H1 (cell line): ENCODE measurements at regions not wholly inside any gene's neighbourhood (a gene's known extent, or its start where the extent isn't known, plus 50 kb on each side); places are given as distances from the start of the nearest gene placed in this dataset.

Source experiments
- CTCF ChIA-PET: fragments of 300-600 bp; sonication (Branson Sonifier 250); formaldehyde crosslinking; loops from one replicate; lab custom pipeline; 2021; ENCODE audit not compliant: partially characterized antibody; lab: Charles Lee
- POLR2A ChIA-PET: fragments of 300-600 bp; sonication (Branson Sonifier 250); formaldehyde crosslinking; loops from one replicate; lab custom pipeline; 2021; ENCODE audit warnings: inconsistent platforms; ENCODE audit not compliant: partially characterized antibody; lab: Charles Lee
- DNase-seq, 2 experiments: peaks; one replicate each; pipeline versions ENCODE4 v3.0.0 to v3.0.0-alpha.2; 2010 to 2022; ENCODE audit warnings: low spot score in 2 of 2, low read depth in 1 of 2, mixed read lengths in 1 of 2
- FAIRE-seq: peaks from 2 replicates; lab custom pipeline; 2011; peaks lifted over from hg19 to GRCh38; lab: Jason Lieb, UNC
- H2AFZ ChIP-seq: 2 replicates; pipeline ENCODE4 v1.8.1; 2012; ENCODE audit warnings: low read length, inconsistent platforms
- H2AK5ac ChIP-seq: 2 replicates; pipeline ENCODE4 v1.6.1; 2013; ENCODE audit warnings: low read depth, low read length
- H2BK120ac ChIP-seq: replicated peaks from 2 replicates; pipeline ENCODE3; 2013; ENCODE audit warnings: low read depth, low read length, inconsistent platforms
- H2BK12ac ChIP-seq: 2 replicates; pipeline ENCODE4 v1.6.1; 2013; ENCODE audit warnings: low read depth, low read length
- H2BK15ac ChIP-seq: 2 replicates; pipeline ENCODE4 v1.6.1; 2013; ENCODE audit warnings: low read length
- H2BK20ac ChIP-seq: 2 replicates; pipeline ENCODE4 v1.6.1; 2013; ENCODE audit warnings: low read length
- H2BK5ac ChIP-seq: 2 replicates; pipeline ENCODE4 v1.6.1; 2013; ENCODE audit warnings: low read depth, low read length
- H3K14ac ChIP-seq: 2 replicates; pipeline ENCODE4 v1.6.1; 2013; ENCODE audit warnings: inconsistent platforms; ENCODE audit not compliant: insufficient read length
- H3K18ac ChIP-seq: 2 replicates; pipeline ENCODE4 v1.6.1; 2013; ENCODE audit warnings: low read length; ENCODE audit errors: extremely low read depth
- H3K23ac ChIP-seq: 2 replicates; pipeline ENCODE4 v1.6.1; 2013; ENCODE audit warnings: inconsistent platforms; ENCODE audit not compliant: insufficient read length
- H3K23me2 ChIP-seq: 2 replicates; pipeline ENCODE4 v1.6.1; 2013; ENCODE audit warnings: low read depth, low read length
- H3K27ac ChIP-seq: 2 replicates; pipeline ENCODE4 v1.6.1; 2011; ENCODE audit warnings: low read depth, low read length, inconsistent platforms
- H3K27me3 ChIP-seq, 4 experiments: replicated peaks in 1 of 4; 1 replicate in 1 of 4; 2 replicates in 3 of 4; pipeline versions ENCODE4 v1.6.1 to v1.8.1; 2011 to 2013; ENCODE audit warnings: low read length in 3 of 4, mild to moderate bottlenecking in 3 of 4, inconsistent platforms in 2 of 4, mixed read lengths in 2 of 4, moderate library complexity in 1 of 4; ENCODE audit not compliant: control insufficient read depth in 3 of 4, insufficient read depth in 3 of 4; ENCODE audit errors: extremely low read depth in 1 of 4
- H3K36me3 ChIP-seq, 4 experiments: 2 replicates each; pipeline versions ENCODE4 v1.6.1 to v1.8.1; 2011 to 2013; ENCODE audit warnings: mild to moderate bottlenecking in 4 of 4, low read length in 3 of 4, moderate library complexity in 2 of 4, control low read depth in 1 of 4, inconsistent platforms in 1 of 4; ENCODE audit not compliant: insufficient read depth in 4 of 4, control insufficient read depth in 2 of 4
- H3K4ac ChIP-seq: replicated peaks from 2 replicates; pipeline ENCODE3; 2013; ENCODE audit warnings: low read length, low read depth, mixed read lengths, inconsistent platforms; ENCODE audit not compliant: insufficient read length
- H3K4me1 ChIP-seq, 4 experiments: replicated peaks in 1 of 4; 1 replicate in 1 of 4; 2 replicates in 3 of 4; pipeline versions ENCODE4 v1.6.1 to v1.8.1; 2011 to 2013; ENCODE audit warnings: low read length in 3 of 4, inconsistent platforms in 2 of 4, mixed read lengths in 1 of 4; ENCODE audit not compliant: insufficient read depth in 4 of 4, control insufficient read depth in 3 of 4
- H3K4me2 ChIP-seq, 2 experiments: 2 replicates each; pipeline versions ENCODE4 v1.6.1 to v1.8.1; 2011 to 2013; ENCODE audit warnings: low read depth in 2 of 2, low read length in 2 of 2, control low read depth in 1 of 2, inconsistent platforms in 1 of 2, mild to moderate bottlenecking in 1 of 2; ENCODE audit not compliant: insufficient read depth in 1 of 2
- H3K4me3 ChIP-seq, 4 experiments: fragments of 200-600, 300-600 bp in 1 of 4; sonication (generic), shearing (Covaris generic), sonication (Bioruptor Twin) in 1 of 4; 2 replicates each; pipeline versions ENCODE4 v1.5.1 to v1.8.1; 2011 to 2016; ENCODE audit warnings: low read length in 4 of 4, low read depth in 3 of 4, control low read depth in 2 of 4, inconsistent platforms in 2 of 4, mild to moderate bottlenecking in 2 of 4, mixed read lengths in 1 of 4, moderate library complexity in 1 of 4; ENCODE audit not compliant: insufficient read depth in 2 of 4; ENCODE audit errors: extremely low read depth in 1 of 4
- H3K56ac ChIP-seq: replicated peaks from 2 replicates; pipeline ENCODE3; 2013; ENCODE audit warnings: low read depth, mild to moderate bottlenecking, mixed read lengths, low read length, inconsistent platforms; ENCODE audit not compliant: insufficient read length
- H3K79me1 ChIP-seq: 2 replicates; pipeline ENCODE4 v1.6.1; 2013; ENCODE audit warnings: low read depth, low read length, control low read depth
- H3K79me2 ChIP-seq, 2 experiments: 2 replicates each; pipeline versions ENCODE4 v1.6.1 to v1.8.1; 2012 to 2013; ENCODE audit warnings: low read length in 2 of 2, mild to moderate bottlenecking in 2 of 2, inconsistent platforms in 1 of 2; ENCODE audit not compliant: insufficient read depth in 2 of 2, control insufficient read depth in 1 of 2
- H3K9ac ChIP-seq, 4 experiments: replicated peaks in 1 of 4; 1 replicate in 1 of 4; 2 replicates in 3 of 4; pipeline versions ENCODE4 v1.6.1 to v1.8.1; 2011 to 2013; ENCODE audit warnings: low read depth in 3 of 4, low read length in 3 of 4, control low read depth in 2 of 4, mild to moderate bottlenecking in 2 of 4, moderate library complexity in 2 of 4, inconsistent platforms in 1 of 4; ENCODE audit errors: extremely low read depth in 1 of 4
- H3K9me3 ChIP-seq, 2 experiments: 2 replicates each; pipeline versions ENCODE4 v1.6.1 to v1.8.1; 2012 to 2013; ENCODE audit warnings: mild to moderate bottlenecking in 2 of 2, moderate library complexity in 2 of 2, control low read depth in 1 of 2, inconsistent platforms in 1 of 2, low read depth in 1 of 2, low read length in 1 of 2, mixed read lengths in 1 of 2; ENCODE audit not compliant: insufficient read depth in 2 of 2
- H4K20me1 ChIP-seq, 2 experiments: replicated peaks in 1 of 2; 2 replicates each; pipeline versions ENCODE3 to v1.8.1; 2011 to 2013; ENCODE audit warnings: inconsistent platforms in 2 of 2, low read length in 2 of 2, mild to moderate bottlenecking in 1 of 2; ENCODE audit not compliant: insufficient read depth in 2 of 2, control insufficient read depth in 1 of 2
- H4K5ac ChIP-seq: 2 replicates; pipeline ENCODE4 v1.6.1; 2013; ENCODE audit warnings: low read length, low read depth, mixed read lengths, inconsistent platforms; ENCODE audit not compliant: insufficient read length
- H4K8ac ChIP-seq: 2 replicates; pipeline ENCODE4 v1.8.0; 2013; ENCODE audit warnings: mild to moderate bottlenecking, moderate library complexity, low read length, inconsistent platforms; ENCODE audit not compliant: insufficient read depth; ENCODE audit errors: extremely low read depth
- H4K91ac ChIP-seq: replicated peaks from 2 replicates; pipeline ENCODE3; 2013; ENCODE audit warnings: low read length, mixed read lengths, inconsistent platforms; ENCODE audit not compliant: insufficient read length
- ASH2L ChIP-seq: fragments of 200-600, 300-600 bp; sonication (generic); IDR thresholded peaks from one replicate; pipeline ENCODE4 v1.7.1; 2017; ENCODE audit warnings: low read length
- GTF2F1 ChIP-seq: IDR thresholded peaks from 2 replicates; pipeline ENCODE4 v1.6.1; 2012; ENCODE audit warnings: low read depth, low read length, improper control_type of control experiment, borderline replicate concordance
- KDM5A ChIP-seq: fragments of 200-600 bp; IDR thresholded peaks from 2 replicates; pipeline ENCODE4 v1.7.1; 2012; ENCODE audit warnings: mild to moderate bottlenecking, low read length, inconsistent platforms, mixed read lengths
- MAFK ChIP-seq: IDR thresholded peaks from 2 replicates; pipeline ENCODE4 v1.6.1; 2012; ENCODE audit warnings: low read depth, mild to moderate bottlenecking, improper control_type of control experiment, low read length
- POLR2AphosphoS5 ChIP-seq: IDR thresholded peaks from 2 replicates; pipeline ENCODE4 v1.6.1; 2011; ENCODE audit warnings: low read depth, low read length
- RFX5 ChIP-seq: IDR thresholded peaks from 2 replicates; pipeline ENCODE4 v1.6.1; 2011; ENCODE audit warnings: low read depth, low read length, improper control_type of control experiment, borderline replicate concordance
- SIRT6 ChIP-seq: IDR thresholded peaks from one replicate; pipeline ENCODE4 v1.7.1; 2012; ENCODE audit warnings: low read length, inconsistent platforms
- SP1 ChIP-seq: IDR thresholded peaks from 2 replicates; pipeline ENCODE4 v1.6.1; 2011; ENCODE audit warnings: low read depth, low read length
- TAF1 ChIP-seq: IDR thresholded peaks from 2 replicates; pipeline ENCODE4 v1.6.1; 2011; ENCODE audit warnings: mild to moderate bottlenecking, low read depth, low read length
- TEAD4 ChIP-seq: IDR thresholded peaks from 2 replicates; pipeline ENCODE4 v1.6.1; 2012; ENCODE audit warnings: low read depth, low read length, inconsistent platforms, mixed read lengths
- WGBS, 2 experiments: shearing (Covaris generic) in 1 of 2; methylation state at CpG; one replicate each; pipeline versions ENCODE4 v1.1.6 to v1.1.7; 2013 to 2015; ENCODE audit warnings: low lambda C conversion rate in 2 of 2, mixed read lengths in 2 of 2, inconsistent platforms in 1 of 2, low coverage in 1 of 2, missing lambda C conversion rate in 1 of 2; ENCODE audit not compliant: insufficient replicate concordance in 2 of 2, insufficient coverage in 1 of 2, insufficient read length in 1 of 2; ENCODE audit errors: extremely low coverage in 1 of 2, missing lambda C conversion rate in 1 of 2; 5-methylcytosine and 5-hydroxymethylcytosine counted together

DNA sequence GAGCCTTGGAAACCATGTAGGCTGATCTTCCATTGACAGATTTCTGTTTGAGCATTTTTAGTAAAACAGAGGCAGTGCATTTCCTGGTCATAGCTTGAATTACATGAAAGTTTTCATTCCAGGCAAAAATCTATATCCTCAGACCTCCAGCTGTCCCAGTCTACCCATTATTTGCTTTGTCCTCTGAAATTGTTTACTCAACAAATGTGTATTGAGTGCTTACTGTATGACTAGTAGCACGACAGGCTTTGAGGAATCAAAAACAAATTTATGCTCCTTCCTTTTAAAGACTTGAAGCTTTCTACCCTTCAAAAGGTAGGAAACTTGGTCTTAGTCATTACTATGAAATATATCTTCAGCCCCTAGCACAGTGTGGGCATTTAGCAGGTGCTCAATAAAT is 307.9 kb upstream of the IGFBP7 start:
- CTCF ChIA-PET: no interaction called here

More for the DNA sequence above, 307.9 kb upstream of the IGFBP7 start:
- Histone ChIP-seq H3K56ac (no peak overlapping the region), H2BK20ac (no peak overlapping the region), H3K79me1 (no peaks in the 10 kb centered on the region), H3K14ac (no peak overlapping the region), H2BK5ac (no peak overlapping the region), H4K91ac (no peak overlapping the region), H3K27ac (no peak overlapping the region), H3K36me3 (no peaks in the 10 kb centered on the region; a peak in 1 of 8 replicates), H3K27me3 (no peaks in the 10 kb centered on the region), H3K79me2 (no peaks in the 10 kb centered on the region), H3K4ac (no peak overlapping the region), H2BK12ac (no peak overlapping the region), H3K23ac (no peak overlapping the region), H3K23me2 (no peaks in the 10 kb centered on the region), H4K20me1 (no peaks in the 10 kb centered on the region), H3K18ac (no peak overlapping the region), H3K4me1 (no peaks in the 10 kb centered on the region), H2BK120ac (no peak overlapping the region), H3K4me3 (no peak overlapping the region), H3K9me3 (peaks cover 6 to 10% of the 10 kb centered on the region in 2 experiments; a peak in 3 of 4 replicates), H4K8ac (no peak overlapping the region), H2AFZ (no peak overlapping the region), H3K4me2 (no peak overlapping the region), H2AK5ac (no peak overlapping the region), H3K9ac (no peak overlapping the region), H4K5ac (no peak overlapping the region), H2BK15ac (no peak overlapping the region)
- 92% methylated on average over 1 of the region's 1 CpG; no CpG with 5 or more reads in 1 of the 2 experiments for WGBS, 2 experiments
- FAIRE-seq: no peak
- TF ChIP-seq MAFK: no peak
- no peak for TF ChIP-seq RFX5
- TF ChIP-seq KDM5A: no peak
- no peak for TF ChIP-seq ASH2L
- TF ChIP-seq SP1: no peak
- TF ChIP-seq SIRT6: no peak
- TF ChIP-seq POLR2AphosphoS5: no peak
- no peak for TF ChIP-seq TEAD4
- no peak for TF ChIP-seq TAF1
- no peak for TF ChIP-seq GTF2F1
- POLR2A ChIA-PET: no interaction called here
- no peak for DNase-seq
